ENCODE measurements at regions not wholly inside any gene's neighbourhood (a gene's known extent, or its start where the extent isn't known, plus 50 kb on each side); places are given as distances from the start of the nearest gene placed in this dataset.

GRCh38 chr1:244273845-244274619 is 177.7 kb downstream of the ADSS2 start:
- TF ChIP-seq CTCF (IDR thresholded peaks at IDR 0.05; ENCODE audit: extremely low read depth, low read depth, low read length), result no peak
- Histone ChIP-seq H3K4me2 (ENCODE audit: insufficient read depth, low read length) (peak overlapping the region; percentile 79), H3K27me3 (ENCODE audit: insufficient read depth, low read length) (no peaks in the 10 kb centered on the region), H3K36me3 (ENCODE audit: insufficient read depth, low read length) (no peaks in the 10 kb centered on the region), H3K79me2 (ENCODE audit: insufficient read depth, low read length) (no peaks in the 10 kb centered on the region), H3K9me3 (ENCODE audit: low read depth, low read length) (no peaks in the 10 kb centered on the region), H3K4me1 (ENCODE audit: insufficient read depth, low read length) (peaks cover 20% of the 10 kb centered on the region), H4K20me1 (ENCODE audit: insufficient read depth, low read length) (no peaks in the 10 kb centered on the region), H3K4me3 (ENCODE audit: insufficient read depth, low read length) (peak overlapping the region; percentile 60), H2AFZ (ENCODE audit: low read length) (peak overlapping the region; percentile 61), H3K27ac (ENCODE audit: low read depth, low read length) (peak overlapping the region; percentile 88)
- DNase-seq (ENCODE audit: insufficient read length, low spot score, missing footprints), result peak; percentile 93

GRCh38 chr1:244276646-244277045 is 175.1 kb downstream of the ADSS2 start:
- no peaks in the 10 kb centered on the region for H3K9me3 ChIP-seq (ENCODE audit: low read depth, low read length)
- no peaks in the 10 kb centered on the region for H3K36me3 ChIP-seq (ENCODE audit: insufficient read depth, low read length)
- peaks cover 24% of the 10 kb centered on the region for H3K4me1 ChIP-seq (ENCODE audit: insufficient read depth, low read length)
- H3K4me2 ChIP-seq (ENCODE audit: insufficient read depth, low read length), result no peak overlapping the region
- H3K79me2 ChIP-seq (ENCODE audit: insufficient read depth, low read length), result no peaks in the 10 kb centered on the region
- no peaks in the 10 kb centered on the region for H3K27me3 ChIP-seq (ENCODE audit: insufficient read depth, low read length)
- no peak overlapping the region for H3K27ac ChIP-seq (ENCODE audit: low read depth, low read length)
- DNase-seq (ENCODE audit: insufficient read length, low spot score, missing footprints), result no peak
- no peaks in the 10 kb centered on the region for H4K20me1 ChIP-seq (ENCODE audit: insufficient read depth, low read length)
- no peak for TF ChIP-seq CTCF (IDR thresholded peaks at IDR 0.05; ENCODE audit: extremely low read depth, low read depth, low read length)
- no peak overlapping the region for H2AFZ ChIP-seq (ENCODE audit: low read length)
- no peak overlapping the region for H3K4me3 ChIP-seq (ENCODE audit: insufficient read depth, low read length)

- H3K9me3 ChIP-seq (ENCODE audit: low read depth, low read length), result no peaks in the 10 kb centered on the region
- H3K36me3 ChIP-seq (ENCODE audit: insufficient read depth, low read length), result no peaks in the 10 kb centered on the region
- H3K4me1 ChIP-seq (ENCODE audit: insufficient read depth, low read length), result peaks cover 4% of the 10 kb centered on the region
- H3K79me2 ChIP-seq (ENCODE audit: insufficient read depth, low read length), result no peaks in the 10 kb centered on the region
- no peak overlapping the region for H3K4me2 ChIP-seq (ENCODE audit: insufficient read depth, low read length)
- no peak for DNase-seq (ENCODE audit: insufficient read length, low spot score, missing footprints)
- no peak overlapping the region for H3K4me3 ChIP-seq (ENCODE audit: insufficient read depth, low read length)
- H4K20me1 ChIP-seq (ENCODE audit: insufficient read depth, low read length), result no peaks in the 10 kb centered on the region
- H3K27me3 ChIP-seq (ENCODE audit: insufficient read depth, low read length), result no peaks in the 10 kb centered on the region
- no peak overlapping the region for H3K27ac ChIP-seq (ENCODE audit: low read depth, low read length)
- TF ChIP-seq CTCF (IDR thresholded peaks at IDR 0.05; ENCODE audit: extremely low read depth, low read depth, low read length), result no peak
- peak overlapping the region; percentile 37 for H2AFZ ChIP-seq (ENCODE audit: low read length)
Measured at GRCh38 chr1:244280201-244280600, 171.5 kb downstream of the ADSS2 start.

GRCh38 chr1:244280859-244281258 is 170.8 kb downstream of the ADSS2 start:
- no peaks in the 10 kb centered on the region for H3K27me3 ChIP-seq (ENCODE audit: insufficient read depth, low read length)
- no peak overlapping the region for H3K4me2 ChIP-seq (ENCODE audit: insufficient read depth, low read length)
- DNase-seq (ENCODE audit: insufficient read length, low spot score, missing footprints), result no peak
- no peak overlapping the region for H3K27ac ChIP-seq (ENCODE audit: low read depth, low read length)
- no peak overlapping the region for H2AFZ ChIP-seq (ENCODE audit: low read length)
- H3K4me1 ChIP-seq (ENCODE audit: insufficient read depth, low read length), result peaks cover 4% of the 10 kb centered on the region
- H3K9me3 ChIP-seq (ENCODE audit: low read depth, low read length), result no peaks in the 10 kb centered on the region
- TF ChIP-seq CTCF (IDR thresholded peaks at IDR 0.05; ENCODE audit: extremely low read depth, low read depth, low read length), result no peak
- no peaks in the 10 kb centered on the region for H4K20me1 ChIP-seq (ENCODE audit: insufficient read depth, low read length)
- H3K79me2 ChIP-seq (ENCODE audit: insufficient read depth, low read length), result no peaks in the 10 kb centered on the region
- H3K4me3 ChIP-seq (ENCODE audit: insufficient read depth, low read length), result no peak overlapping the region
- H3K36me3 ChIP-seq (ENCODE audit: insufficient read depth, low read length), result no peaks in the 10 kb centered on the region

All from osteoblast (primary cell).